ENCODE measurements at regions not wholly inside any gene's neighbourhood (a gene's known extent, or its start where the extent isn't known, plus 50 kb on each side); places are given as distances from the start of the nearest gene placed in this dataset.

GRCh38 chr4:34492414-34492813, 1751.9 kb downstream of the ARAP2 start:
- Histone ChIP-seq H4K5ac (ENCODE audit: insufficient read length, low read depth, low read length) (no peak overlapping the region), H3K23me2 (ENCODE audit: insufficient read length, low read depth, low read length, poor library complexity, severe bottlenecking) (no peaks in the 10 kb centered on the region)

More at GRCh38 chr4:34492414-34492813, 1751.9 kb downstream of the ARAP2 start:
- Histone ChIP-seq H2AK5ac (ENCODE audit: insufficient read length, low read length) (no peak overlapping the region), H2BK5ac (ENCODE audit: insufficient read length, low read length) (no peak overlapping the region), H4K91ac (ENCODE audit: insufficient read length, low read depth, low read length) (no peak overlapping the region), H2BK15ac (ENCODE audit: low read depth, low read length) (no peak overlapping the region), H3K79me1 (ENCODE audit: insufficient read depth, low read depth, low read length, poor library complexity, severe bottlenecking) (no peaks in the 10 kb centered on the region), H3K4ac (ENCODE audit: low read depth, low read length) (no peak overlapping the region), H3T11ph (ENCODE audit: low read length) (no peak overlapping the region), H3K4me2 (ENCODE audit: insufficient read depth, insufficient read length, low read length) (no peak overlapping the region), H3K79me2 (ENCODE audit: insufficient read depth, low read length) (no peaks in the 10 kb centered on the region), H3K4me1 (ENCODE audit: insufficient read depth, low read length) (no peaks in the 10 kb centered on the region), H3K27ac (ENCODE audit: insufficient read length, low read depth, low read length) (no peak overlapping the region), H2BK120ac (ENCODE audit: low read depth, low read length, poor library complexity, severe bottlenecking) (no peak overlapping the region), H3K18ac (ENCODE audit: insufficient read length, low read depth, low read length) (no peak overlapping the region), H3K9me3 (ENCODE audit: control insufficient read depth, low read depth, low read length) (no peaks in the 10 kb centered on the region), H2BK20ac (ENCODE audit: low read depth, low read length, poor library complexity, severe bottlenecking) (no peak overlapping the region), H4K8ac (replicated peaks; ENCODE audit: insufficient read length, low read depth, low read length) (no peak overlapping the region), H3K23ac (ENCODE audit: insufficient read length, low read depth, low read length) (no peak overlapping the region), H3K27me3 (ENCODE audit: insufficient read depth, low read length) (no peaks in the 10 kb centered on the region), H2BK12ac (ENCODE audit: insufficient read length, low read depth, low read length) (no peak overlapping the region), H3K14ac (ENCODE audit: insufficient read depth, low read length) (no peak overlapping the region), H3K9ac (ENCODE audit: extremely low read depth, insufficient read length, low read length) (no peak overlapping the region), H3K56ac (ENCODE audit: insufficient read length, low read depth, low read length) (no peak overlapping the region), H2AFZ (ENCODE audit: low read length) (no peak overlapping the region), H4K20me1 (ENCODE audit: control insufficient read depth, insufficient read depth, insufficient read length) (no peaks in the 10 kb centered on the region)
- Mint-ChIP-seq H3K27ac (no peak overlapping the region), H3K4me3 (no peak overlapping the region), H3K4me1 (no peaks in the 10 kb centered on the region), H3K27me3 (ENCODE audit: low read depth) (no peaks in the 10 kb centered on the region), H3K9me3 (peaks cover 0 to 11% of the 10 kb centered on the region in 2 experiments; a peak in 4 of 5 replicates), H3K36me3 (ENCODE audit: insufficient read depth in 1 of 3, low read depth in 3 of 3) (peaks cover 0 to 3% (median 0%) of the 10 kb centered on the region in 3 experiments; a peak in 2 of 7 replicates)
- TF ChIP-seq CTCF (conservative IDR thresholded peaks at IDR 0.05) = no peak
- no CpG with 5 or more reads among the region's 1 CpG for WGBS (ENCODE audit: extremely low coverage, insufficient read length, low lambda C conversion rate)
- no peak for DNase-seq

Measured in H9 (cell line).